Esophagus squamous epithelium (tissue), 4 donors: ENCODE measurements at regions not wholly inside any gene's neighbourhood (a gene's known extent, or its start where the extent isn't known, plus 50 kb on each side); places are given as distances from the start of the nearest gene placed in this dataset.

Experiments used
- POLR2A ChIP-seq, 4 donors: fragments of 450-650 bp; IDR thresholded peaks; one replicate each; pipeline ENCODE4 v1.6.1; 2017; ENCODE audit warnings: antibody characterized with exemption in 4 of 4, mild to moderate bottlenecking in 4 of 4, moderate library complexity in 3 of 4
- TF ChIP-seq, protein P1 (sequence below), 6 experiments: fragments of 450-650 bp in 4 of 6; fragments of 200-600 bp in 2 of 6; sonication (generic) in 2 of 6; IDR thresholded peaks; one replicate each; pipeline ENCODE4 v1.5.1; 2016 to 2019; ENCODE audit warnings: antibody characterized with exemption in 6 of 6, mild to moderate bottlenecking in 4 of 6, moderate library complexity in 4 of 6

DNA sequence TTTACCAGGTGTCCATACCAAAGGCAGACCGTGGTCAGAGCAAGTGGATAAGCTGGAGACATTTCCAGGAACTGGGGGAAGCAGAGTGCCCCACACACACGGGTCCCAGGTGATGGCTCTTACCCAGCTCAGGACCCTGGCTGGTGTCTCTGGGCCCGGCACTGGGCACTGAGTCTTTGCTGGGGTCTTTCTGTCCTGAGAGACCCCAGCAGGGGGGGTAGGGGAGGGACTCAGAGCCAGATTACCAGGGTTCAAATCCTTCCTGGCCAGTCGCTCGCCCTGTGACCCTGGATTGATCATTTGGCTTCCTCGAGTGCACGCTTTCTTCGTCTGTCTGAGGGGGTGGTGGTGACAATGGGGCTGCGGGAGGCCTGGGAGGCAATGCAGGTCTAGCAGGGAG is 95.7 kb downstream of the PLXNA1 start:
- TF ChIP-seq POLR2A (IDR thresholded peaks at IDR 0.05): no peak
- TF ChIP-seq, protein P1, sequence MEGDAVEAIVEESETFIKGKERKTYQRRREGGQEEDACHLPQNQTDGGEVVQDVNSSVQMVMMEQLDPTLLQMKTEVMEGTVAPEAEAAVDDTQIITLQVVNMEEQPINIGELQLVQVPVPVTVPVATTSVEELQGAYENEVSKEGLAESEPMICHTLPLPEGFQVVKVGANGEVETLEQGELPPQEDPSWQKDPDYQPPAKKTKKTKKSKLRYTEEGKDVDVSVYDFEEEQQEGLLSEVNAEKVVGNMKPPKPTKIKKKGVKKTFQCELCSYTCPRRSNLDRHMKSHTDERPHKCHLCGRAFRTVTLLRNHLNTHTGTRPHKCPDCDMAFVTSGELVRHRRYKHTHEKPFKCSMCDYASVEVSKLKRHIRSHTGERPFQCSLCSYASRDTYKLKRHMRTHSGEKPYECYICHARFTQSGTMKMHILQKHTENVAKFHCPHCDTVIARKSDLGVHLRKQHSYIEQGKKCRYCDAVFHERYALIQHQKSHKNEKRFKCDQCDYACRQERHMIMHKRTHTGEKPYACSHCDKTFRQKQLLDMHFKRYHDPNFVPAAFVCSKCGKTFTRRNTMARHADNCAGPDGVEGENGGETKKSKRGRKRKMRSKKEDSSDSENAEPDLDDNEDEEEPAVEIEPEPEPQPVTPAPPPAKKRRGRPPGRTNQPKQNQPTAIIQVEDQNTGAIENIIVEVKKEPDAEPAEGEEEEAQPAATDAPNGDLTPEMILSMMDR (IDR thresholded peaks at IDR 0.05): no peak
